Lower leg skin (tissue), 3 donors: ENCODE measurements at regions not wholly inside any gene's neighbourhood (a gene's known extent, or its start where the extent isn't known, plus 50 kb on each side); places are given as distances from the start of the nearest gene placed in this dataset.
"Not testable (repeated sequence)": the region's sequence is repeated elsewhere in the genome, so short reads cannot be mapped to it uniquely, and the experiment has no call there.

Experiments used
- POLR2A ChIP-seq, 2 donors: fragments of 450-650 bp; IDR thresholded peaks; one replicate each; pipeline ENCODE4 v1.6.1; 2016 to 2017; ENCODE audit warnings: antibody characterized with exemption in 2 of 2, mild to moderate bottlenecking in 1 of 2, moderate library complexity in 1 of 2
- TF ChIP-seq, protein P1 (sequence below), 3 donors: fragments of 450-650 bp; IDR thresholded peaks; one replicate each; pipeline ENCODE4 v1.5.1; 2016; ENCODE audit warnings: antibody characterized with exemption in 3 of 3, mild to moderate bottlenecking in 3 of 3, moderate library complexity in 2 of 3

GRCh38 chr1:233838207-233838606 is 66.3 kb upstream of the SLC35F3 start:
- TF ChIP-seq POLR2A (IDR thresholded peaks at IDR 0.05) = not testable (repeated sequence)
- TF ChIP-seq, protein P1, sequence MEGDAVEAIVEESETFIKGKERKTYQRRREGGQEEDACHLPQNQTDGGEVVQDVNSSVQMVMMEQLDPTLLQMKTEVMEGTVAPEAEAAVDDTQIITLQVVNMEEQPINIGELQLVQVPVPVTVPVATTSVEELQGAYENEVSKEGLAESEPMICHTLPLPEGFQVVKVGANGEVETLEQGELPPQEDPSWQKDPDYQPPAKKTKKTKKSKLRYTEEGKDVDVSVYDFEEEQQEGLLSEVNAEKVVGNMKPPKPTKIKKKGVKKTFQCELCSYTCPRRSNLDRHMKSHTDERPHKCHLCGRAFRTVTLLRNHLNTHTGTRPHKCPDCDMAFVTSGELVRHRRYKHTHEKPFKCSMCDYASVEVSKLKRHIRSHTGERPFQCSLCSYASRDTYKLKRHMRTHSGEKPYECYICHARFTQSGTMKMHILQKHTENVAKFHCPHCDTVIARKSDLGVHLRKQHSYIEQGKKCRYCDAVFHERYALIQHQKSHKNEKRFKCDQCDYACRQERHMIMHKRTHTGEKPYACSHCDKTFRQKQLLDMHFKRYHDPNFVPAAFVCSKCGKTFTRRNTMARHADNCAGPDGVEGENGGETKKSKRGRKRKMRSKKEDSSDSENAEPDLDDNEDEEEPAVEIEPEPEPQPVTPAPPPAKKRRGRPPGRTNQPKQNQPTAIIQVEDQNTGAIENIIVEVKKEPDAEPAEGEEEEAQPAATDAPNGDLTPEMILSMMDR (IDR thresholded peaks at IDR 0.05) = not testable (repeated sequence)
